Activated naive CD4-positive, alpha-beta T cell (primary cell): ENCODE measurements at regions not wholly inside any gene's neighbourhood (a gene's known extent, or its start where the extent isn't known, plus 50 kb on each side); places are given as distances from the start of the nearest gene placed in this dataset.
"Not testable (repeated sequence)": the region's sequence is repeated elsewhere in the genome, so short reads cannot be mapped to it uniquely, and the experiment has no call there.

ENCODE experiments used
- DNase-seq, 4 experiments: peaks; one replicate each; lab custom pipeline; 2025; lab: John Stamatoyannopoulos, UW

DNA sequence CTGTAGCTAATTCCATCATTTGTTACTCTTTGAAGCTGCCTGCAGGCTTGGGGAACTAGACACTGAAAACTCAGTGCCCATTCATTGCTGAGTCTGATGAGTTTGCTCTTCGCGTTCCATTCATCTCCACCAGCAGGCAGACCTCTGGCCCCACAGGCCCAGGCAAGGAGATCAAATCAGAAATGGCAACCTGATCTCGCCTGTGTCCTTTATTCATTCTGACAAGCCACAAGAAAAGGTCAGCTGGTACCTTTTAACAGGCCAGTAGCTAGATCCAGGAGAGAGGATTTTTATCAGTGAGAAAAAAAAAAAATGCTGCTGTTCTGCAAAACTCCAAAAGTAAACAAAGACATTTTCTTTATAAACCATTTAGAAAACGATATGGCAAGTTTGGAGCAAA lies 742.5 kb downstream of the ETS1 start:
- no peak for DNase-seq

DNA sequence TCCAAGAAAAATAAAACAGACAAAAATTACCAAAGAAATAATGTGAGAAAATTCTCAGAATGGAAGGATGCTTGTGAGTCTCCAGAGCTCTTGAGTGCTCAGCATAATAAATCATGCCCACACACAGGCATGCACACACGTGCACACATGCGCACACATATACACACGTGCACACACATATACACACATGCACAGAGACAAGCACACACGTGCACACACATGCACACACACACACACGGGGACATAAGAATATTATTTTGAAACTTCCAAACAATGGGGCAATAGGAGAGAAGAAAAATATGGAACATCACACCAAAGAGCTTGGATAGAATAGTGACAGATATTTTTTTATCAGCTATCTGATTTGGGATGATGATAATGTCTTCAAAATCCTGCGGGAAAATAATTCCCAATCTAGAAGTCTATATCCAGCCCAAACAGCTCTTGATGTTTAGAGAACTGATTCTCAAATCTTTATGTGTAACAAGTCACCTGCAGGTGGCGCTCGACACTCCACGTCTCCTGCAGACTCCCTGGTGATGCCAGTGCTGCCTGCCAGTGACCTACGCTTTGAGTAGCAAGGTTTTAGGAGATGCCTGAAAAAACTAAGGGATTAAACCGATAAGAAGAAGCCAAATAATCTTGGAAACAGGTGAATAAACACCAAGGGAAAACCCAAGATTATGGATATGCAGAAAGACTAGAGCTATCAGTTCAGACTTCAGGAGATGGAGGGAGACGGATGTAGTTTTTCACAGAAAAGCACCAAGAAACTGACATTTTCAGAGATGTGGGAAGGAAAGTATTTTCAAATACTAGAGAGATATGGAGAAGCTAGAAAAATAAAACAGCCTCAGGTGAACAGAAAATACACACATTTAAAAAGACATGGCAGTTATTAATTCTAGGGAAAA lies 743.6 kb downstream of the ETS1 start:
- peak; percentile 5 to 34 (median 30) for DNase-seq

DNA sequence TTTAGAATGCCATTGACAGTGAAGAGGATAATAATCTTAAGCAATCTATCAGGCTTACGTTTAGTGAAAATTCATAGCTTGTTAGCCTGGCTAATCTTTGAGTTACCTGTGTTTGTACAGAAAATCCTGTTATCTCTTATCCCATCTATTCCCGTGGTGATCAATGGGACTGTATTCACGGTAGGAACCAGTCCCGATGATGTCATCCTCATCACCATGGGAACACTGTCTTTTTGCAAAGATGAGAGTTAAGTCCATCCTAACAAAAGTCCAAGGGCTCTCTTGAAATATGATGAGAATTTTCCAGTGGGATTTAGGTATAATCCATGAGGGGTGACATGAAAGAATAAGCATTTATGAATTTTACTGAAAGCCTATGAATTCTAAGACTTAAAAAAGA lies 762.2 kb downstream of the ETS1 start:
- DNase-seq: no peak

DNA sequence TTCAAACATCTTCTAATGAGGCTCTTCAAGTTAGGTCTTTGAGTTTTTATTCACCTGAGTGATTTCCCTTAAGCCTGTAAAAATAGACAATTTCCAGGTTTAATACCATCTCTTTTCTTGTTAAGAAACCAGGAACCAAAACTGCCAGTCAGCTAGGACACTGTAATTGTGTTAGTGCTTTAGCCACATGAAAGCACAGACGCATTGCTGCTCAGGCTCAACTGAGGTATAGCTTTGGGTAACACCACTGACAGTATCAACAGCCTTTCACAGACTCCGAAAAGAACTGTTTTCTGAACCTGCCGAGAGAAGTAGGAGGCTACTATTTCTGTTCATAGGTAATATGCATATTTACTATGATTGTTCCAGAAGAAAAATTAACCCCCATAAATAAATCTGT lies 768.7 kb downstream of the ETS1 start:
- no peak for DNase-seq

DNA sequence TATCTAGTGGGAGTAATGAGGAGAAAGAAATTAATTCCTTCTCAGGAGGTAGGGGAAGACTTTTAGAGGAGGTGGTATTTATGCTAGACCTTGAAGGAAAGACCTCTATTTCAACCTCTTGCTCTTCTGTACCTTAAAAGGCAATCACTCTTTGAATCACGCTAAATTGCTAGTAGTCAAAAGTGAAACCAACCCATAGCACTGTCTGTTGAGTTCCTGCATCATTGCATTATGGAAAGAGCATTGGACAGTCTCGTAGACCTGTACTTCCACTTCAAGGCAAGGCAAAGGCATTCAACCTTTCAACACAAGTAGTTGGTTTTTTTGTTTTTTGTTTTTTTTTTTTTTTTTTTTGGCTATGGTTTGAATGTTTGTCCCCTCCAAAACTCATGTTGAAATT lies 770.4 kb downstream of the ETS1 start:
- DNase-seq: no peak

DNA sequence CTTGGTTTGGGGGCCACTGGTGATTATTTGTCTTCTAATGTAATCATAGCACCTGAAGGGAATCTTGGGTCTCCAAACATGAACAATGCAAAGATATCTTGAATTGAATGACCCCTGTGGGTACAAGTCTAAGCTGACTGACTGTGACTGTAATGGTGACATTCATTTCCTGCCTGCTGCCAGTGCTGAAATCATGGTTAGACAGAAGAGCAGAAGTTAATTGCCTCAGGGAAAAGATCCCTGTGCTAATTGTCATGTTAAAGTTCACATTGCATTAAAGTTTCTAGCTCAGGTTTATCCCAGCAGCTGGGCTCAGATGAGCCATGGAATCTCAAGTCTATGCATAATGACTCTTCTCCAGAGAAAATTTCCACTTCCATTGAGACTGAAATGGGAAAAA lies 772.0 kb downstream of the ETS1 start:
- DNase-seq: no peak

DNA sequence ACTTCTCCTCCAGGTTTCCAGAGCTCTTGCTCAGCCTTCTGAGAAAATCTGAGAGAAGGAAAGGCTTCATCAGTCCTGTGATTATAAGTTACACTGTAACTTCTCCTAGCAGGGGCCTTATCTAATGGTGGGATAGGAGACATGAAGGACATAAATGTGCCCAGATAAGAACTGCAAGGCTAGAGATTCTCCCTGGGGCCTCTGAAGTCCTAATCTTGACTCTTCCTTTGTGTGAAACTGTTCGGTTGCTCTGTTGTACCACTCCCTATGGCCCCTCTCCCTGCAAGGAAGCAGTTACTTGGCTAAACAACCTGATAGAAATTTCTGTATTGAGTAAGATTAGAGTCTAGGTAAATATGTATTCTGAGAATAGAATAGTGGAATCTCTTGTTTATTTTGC lies 780.9 kb downstream of the ETS1 start:
- DNase-seq: no peak

DNA sequence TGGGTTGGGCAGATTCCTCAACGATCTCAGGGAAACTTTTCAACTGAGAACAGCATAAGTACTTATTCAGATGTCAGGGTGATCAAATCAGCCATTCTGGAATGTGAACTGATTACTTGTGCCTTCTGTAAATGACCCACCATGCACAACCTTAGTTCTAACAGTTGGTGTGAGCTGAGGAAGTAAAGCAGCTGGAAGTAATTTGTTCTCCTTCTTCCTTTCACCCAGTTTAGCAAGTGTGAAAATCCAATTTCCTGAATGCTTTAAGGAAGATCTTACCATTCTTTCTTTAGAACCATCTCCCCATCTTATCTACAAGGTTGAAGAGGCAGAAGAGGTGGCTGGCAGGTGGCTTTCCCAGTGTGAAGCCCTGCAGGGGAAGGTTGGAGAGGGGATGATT lies 781.6 kb downstream of the ETS1 start:
- DNase-seq: no peak

DNA sequence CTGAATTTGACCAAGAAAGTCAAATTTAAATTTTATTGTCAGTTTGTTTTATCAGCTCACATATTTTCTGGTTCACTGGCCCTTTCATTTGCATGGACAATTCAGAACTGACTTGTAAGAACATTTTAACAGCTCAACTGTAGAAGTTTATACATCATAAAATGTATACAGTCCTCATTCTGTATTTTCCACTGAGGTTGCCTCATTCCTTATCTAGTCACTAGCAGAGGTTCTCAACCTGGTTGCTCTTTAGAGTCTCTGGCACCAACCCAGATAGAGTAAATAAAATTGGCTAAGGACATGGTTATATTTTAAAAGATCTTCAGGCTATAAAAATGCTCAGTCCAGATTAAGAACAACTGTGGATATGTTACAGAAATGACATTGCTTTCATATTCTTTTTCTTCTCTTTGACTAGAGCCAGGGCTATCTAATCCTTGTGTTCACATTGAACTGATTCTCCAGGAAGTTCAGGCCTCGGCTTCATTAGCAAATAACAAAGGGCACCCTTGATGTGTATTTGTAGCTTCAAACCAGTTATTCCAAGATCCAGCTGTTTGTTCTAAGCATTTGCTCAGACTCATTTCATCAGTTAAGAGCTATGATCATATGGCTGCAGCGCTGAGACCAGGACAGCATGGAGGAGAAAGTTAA lies 782.5 kb downstream of the ETS1 start:
- DNase-seq: no peak

DNA sequence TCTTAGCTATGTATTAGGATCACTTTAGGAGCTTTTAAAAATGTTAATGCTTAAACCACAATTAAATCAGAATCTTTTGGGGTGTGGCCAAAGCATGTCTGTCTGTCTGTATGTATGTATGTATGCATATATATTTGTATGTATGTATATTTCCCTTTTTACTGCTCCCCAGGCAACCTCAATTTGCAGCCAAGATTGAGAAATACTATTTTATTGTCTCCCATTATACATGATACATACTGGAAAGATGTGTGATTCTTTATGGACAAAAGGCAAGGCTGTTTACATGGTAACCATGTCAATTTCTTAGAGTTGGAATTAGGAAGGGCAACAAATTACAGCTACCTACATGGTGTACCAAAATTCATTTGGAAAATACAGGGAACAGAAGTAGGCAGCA lies 783.6 kb downstream of the ETS1 start:
- no peak for DNase-seq

DNA sequence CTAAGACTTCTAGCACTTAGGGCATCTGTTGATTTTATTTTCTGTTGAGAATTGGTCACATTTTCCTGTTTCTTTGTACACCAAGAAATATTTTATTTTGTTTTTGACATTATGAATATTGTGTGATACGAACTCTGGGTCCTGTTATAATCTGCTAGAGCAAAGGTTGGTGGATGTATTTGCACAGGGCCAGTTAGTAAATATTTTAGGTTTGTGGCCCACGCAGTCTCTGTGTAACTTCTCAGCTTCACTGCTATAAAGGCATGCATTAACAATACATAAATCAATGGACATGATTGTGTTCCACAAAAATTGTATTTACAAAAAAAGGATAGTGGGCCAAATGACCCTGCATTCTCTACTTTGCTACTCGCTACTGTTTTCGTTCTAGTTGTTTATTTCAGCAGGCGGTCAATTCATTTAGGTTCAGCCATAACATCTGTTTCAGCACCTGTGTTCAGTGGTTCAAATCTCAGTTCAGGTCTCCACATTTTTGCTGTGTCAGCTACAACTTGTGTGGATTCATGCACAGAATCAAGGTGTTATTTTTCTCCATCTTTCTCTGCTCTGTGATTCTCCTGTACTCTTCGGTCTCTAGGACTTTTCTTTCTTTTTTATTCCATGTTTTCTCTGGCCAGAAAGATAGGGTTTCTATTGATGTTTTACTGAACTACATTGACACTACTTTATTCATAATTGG lies 786.2 kb downstream of the ETS1 start:
- DNase-seq: no peak

DNA sequence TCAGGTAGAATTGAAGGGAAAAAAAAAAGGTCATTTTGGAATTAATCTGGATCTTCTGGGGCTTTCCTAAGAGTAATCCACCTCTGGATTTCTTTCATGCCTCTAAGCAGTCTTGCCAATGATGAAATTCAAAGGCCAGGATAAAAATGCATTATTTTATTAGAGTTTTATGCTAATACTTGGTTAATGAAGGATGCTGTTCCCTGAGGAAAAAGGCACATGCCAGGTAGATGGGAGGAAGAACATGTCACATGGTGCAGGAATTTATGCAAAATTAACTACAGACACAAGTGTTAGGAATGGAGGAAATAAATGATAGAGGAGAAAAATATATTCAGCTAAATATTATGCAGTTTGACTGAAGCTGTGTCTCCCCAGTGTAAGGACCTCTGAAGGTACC lies 792.0 kb downstream of the ETS1 start:
- DNase-seq: no peak

DNA sequence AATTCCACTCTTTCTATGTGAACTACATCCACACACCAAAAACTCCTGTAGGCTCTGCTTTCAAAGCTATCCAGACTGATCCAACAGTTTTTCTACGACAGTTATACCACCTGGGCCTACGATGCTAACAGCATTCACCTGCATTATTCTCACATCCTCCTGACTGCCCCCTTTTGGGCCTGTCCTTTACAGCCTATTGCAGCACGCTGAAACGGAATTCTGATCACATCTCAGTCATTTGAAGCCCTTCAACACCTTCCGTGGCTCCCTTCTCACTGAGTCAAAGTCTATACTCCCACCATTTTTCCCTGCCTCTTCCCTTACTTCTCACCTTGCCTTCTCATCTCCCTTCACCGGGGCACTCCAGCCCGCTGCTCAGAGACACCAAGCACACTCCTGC lies 791.3 kb upstream of the KIRREL3 start:
- no peak for DNase-seq

DNA sequence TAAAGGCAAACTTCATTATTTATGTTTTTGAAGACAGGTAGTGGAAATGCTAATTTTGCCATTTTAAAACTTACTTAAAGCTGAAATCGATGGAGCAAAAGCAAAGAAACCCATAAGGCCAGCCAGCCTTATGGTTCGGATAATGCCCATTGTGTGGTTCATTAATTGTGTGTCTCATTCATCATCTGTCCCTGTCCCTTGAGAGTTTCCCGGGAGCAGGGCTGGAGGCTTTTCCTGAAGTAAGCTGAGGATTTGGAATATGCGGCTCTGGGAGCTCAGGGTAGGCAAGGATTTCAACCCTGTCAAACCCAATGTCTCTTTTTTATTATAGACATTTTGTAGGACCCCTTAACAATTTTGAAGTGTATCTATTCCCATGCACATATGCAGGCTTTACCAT lies 790.0 kb upstream of the KIRREL3 start:
- no peak for DNase-seq

DNA sequence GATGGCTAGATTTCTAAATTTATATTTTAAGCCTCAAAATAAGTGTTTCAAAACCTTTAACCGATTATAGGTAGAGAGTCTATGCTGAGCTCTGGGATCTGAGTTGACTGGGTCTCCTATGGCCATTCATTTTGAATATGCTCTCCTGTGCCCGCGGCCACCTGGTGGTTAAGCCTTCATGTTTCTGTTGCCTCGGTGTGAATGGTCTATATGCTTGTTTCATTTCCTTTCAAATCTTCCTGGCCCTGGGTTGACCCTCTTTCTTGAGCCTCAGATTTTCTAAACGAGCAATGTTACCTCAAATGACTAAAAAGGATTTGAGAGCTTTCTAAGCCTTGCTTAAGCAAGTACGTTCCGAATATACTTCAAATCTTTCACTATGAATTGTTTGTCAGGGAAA lies 789.4 kb upstream of the KIRREL3 start:
- no peak for DNase-seq

DNA sequence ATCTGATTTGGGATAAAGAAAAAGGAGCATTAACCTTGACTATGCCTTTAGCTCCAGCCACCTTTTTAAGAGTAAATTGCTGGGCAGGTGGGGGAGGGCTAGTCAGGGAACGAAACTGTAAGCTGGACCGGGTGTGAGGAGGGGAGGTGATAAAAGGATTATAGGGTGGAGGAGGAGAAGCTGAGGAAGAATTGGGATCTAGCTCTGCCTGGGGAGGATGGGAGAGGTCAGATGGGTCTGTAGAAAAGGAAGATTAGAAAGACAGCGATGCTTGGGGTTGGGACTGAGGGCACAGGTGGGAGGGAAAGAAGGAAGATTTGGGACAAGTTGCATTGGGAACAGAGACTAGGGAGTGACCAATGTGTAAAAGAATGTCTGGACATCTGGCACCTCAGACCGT lies 772.4 kb upstream of the KIRREL3 start:
- DNase-seq: not testable (repeated sequence)

DNA sequence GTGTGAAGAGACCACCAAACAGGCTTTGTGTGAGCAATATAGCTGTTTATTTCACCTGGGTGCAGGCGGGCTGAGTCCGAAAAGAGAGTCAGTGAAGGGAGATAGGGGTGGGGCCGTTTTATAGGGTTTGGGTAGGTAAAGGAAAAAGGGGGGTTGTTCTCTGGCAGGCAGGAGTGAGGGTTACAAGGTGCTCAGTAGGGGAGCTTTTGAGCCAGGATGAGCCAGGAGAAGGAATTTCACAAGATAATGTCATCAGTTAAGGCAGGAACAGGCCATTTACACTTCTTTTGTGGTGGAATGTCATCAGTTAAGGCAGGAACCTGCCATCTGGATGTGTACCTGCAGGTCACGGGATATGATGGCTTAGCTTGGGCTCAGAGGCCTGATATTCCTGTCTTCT lies 768.4 kb upstream of the KIRREL3 start:
- not testable (repeated sequence) for DNase-seq

DNA sequence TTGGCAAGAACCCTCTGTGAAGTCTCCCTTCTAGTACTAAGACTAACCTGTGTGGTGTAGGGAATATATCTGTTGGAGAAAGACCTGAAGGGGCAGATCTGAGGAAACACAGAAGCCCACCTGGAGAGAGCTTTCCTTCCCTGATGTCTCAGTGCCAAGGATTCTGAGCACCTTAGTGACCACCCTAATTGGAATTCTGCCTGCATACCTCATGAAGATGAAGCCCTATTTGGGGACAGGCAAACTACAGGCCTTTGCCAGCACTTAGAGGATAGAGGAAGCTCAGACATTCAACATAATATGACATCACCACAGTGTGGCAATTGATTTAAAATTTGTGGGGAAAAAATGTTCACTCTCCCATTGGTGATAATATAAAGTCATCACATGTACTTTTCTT lies 766.2 kb upstream of the KIRREL3 start:
- no peak for DNase-seq

DNA sequence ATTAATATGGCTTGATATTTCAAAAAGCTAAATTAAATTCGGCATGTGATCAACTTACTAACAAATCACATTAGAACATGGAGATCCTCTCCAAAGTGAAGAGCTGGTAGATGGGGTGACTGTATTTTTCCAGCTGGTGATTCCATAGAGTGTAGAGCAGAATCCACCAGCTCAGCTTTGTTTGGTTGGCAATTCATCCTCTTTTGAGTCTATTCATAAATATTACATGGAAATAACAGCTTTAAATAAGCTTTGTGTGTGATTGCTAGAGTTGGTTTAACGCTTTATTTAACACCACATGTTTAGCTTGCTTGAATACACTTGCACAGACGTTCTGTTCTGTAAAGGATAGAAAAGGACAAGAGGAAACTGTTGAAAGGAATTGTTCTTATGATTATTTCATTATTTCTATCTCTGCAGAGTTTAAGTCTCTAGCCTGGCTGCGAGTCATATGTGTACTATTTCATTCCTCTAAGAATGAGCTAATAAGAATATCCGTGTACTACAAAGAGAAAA lies 738.3 kb upstream of the KIRREL3 start:
- DNase-seq: no peak

DNA sequence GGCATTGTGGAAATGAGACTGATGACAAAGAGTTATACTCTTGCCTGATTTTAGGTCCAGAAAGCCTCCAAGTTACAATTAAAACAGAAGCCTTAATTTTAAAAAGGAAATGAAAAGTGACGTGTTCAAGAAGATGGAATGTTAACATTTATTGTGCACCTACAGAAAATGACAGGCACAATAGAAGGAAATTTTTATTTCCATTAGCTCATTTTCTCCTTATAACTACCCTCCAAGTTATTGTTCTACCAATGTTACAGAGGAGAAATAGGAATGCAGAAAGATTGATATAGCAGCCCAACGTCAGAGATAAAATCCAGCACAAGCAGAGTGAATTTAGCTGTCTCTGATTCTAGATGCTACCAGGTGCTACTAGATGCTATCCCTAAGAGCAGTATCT lies 736.9 kb upstream of the KIRREL3 start:
- no peak for DNase-seq

DNA sequence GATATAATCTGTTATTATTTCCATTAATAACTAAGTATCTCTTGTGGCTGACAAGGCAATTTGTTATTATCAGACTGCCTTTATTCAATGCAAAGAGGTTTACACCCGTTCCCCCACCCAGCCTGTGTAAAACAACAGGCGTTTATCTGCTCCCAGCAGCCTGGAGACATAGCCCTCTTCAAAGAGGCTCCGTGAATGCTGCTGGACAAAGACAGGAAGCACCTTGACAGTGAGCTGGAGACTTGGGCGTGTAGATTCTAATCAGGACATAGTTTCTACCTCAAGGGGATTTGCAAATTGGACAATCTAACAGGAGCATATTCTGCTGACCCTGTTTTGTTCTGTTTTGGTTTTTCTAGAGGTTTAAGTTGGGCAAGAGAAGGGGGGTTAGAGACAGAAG lies 733.0 kb upstream of the KIRREL3 start:
- no peak for DNase-seq

DNA sequence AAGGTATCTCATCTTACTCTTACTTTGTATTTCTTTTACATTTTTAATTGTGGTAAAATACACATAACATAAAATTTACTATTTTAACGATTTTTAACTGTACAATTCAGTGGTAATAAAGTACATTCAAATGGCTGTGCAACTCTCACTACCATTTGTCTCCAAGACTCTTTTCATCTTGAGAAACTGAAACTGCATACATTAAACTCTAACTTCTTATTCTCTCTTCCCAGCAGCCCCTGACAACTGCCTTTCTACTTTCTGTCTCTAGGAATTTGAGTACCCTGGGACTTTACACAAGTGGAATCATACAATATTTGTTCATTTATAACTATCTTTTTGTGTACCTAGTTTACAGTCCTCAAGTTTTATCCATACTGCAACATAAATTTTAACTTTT lies 725.8 kb upstream of the KIRREL3 start:
- DNase-seq: no peak

DNA sequence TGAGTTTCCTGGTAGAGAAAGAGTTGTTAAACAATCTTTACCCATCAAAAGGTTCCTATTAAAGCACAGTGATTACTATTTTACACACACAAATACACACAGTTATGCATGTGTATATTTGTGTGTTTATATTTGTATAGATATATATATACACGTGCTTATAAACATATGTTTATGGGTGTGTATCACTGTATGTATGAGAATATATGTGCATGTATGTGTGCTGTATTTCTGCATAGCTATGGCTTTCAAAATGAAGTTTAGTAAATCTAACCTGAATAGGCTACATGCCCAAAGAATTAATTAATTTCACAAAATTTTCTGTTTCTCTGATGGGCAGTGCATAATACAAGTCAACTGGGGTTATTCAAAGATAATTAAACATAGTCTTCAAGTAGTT lies 723.1 kb upstream of the KIRREL3 start:
- no peak for DNase-seq
